Epithelial cell of esophagus (primary cell): ENCODE measurements at regions not wholly inside any gene's neighbourhood (a gene's known extent, or its start where the extent isn't known, plus 50 kb on each side); places are given as distances from the start of the nearest gene placed in this dataset.

ENCODE experiments used
- DNase-seq: peaks from one replicate; pipeline ENCODE4 v3.0.0; 2010; ENCODE audit warnings: low read depth
- H3K4me3 ChIP-seq: 2 replicates; pipeline ENCODE4 v1.5.1; 2011; ENCODE audit warnings: mild to moderate bottlenecking, low read length, control low read depth
- TF ChIP-seq, protein P1 (sequence below): IDR thresholded peaks from 2 replicates; pipeline ENCODE4 v1.5.1; 2011; ENCODE audit warnings: low read depth, mild to moderate bottlenecking, low read length, control low read depth, inconsistent platforms; ENCODE audit not compliant: insufficient read depth; ENCODE audit errors: missing control alignments

GRCh38 chr14:40889126-40889525, 717.5 kb upstream of the LRFN5 start:
- H3K4me3 ChIP-seq = no peak overlapping the region
- TF ChIP-seq, protein P1, sequence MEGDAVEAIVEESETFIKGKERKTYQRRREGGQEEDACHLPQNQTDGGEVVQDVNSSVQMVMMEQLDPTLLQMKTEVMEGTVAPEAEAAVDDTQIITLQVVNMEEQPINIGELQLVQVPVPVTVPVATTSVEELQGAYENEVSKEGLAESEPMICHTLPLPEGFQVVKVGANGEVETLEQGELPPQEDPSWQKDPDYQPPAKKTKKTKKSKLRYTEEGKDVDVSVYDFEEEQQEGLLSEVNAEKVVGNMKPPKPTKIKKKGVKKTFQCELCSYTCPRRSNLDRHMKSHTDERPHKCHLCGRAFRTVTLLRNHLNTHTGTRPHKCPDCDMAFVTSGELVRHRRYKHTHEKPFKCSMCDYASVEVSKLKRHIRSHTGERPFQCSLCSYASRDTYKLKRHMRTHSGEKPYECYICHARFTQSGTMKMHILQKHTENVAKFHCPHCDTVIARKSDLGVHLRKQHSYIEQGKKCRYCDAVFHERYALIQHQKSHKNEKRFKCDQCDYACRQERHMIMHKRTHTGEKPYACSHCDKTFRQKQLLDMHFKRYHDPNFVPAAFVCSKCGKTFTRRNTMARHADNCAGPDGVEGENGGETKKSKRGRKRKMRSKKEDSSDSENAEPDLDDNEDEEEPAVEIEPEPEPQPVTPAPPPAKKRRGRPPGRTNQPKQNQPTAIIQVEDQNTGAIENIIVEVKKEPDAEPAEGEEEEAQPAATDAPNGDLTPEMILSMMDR = no peak
- no peak for DNase-seq

GRCh38 chr14:40887912-40888311, 718.8 kb upstream of the LRFN5 start:
- TF ChIP-seq, protein P1 = no peak
- H3K4me3 ChIP-seq = no peak overlapping the region
- no peak for DNase-seq

DNA sequence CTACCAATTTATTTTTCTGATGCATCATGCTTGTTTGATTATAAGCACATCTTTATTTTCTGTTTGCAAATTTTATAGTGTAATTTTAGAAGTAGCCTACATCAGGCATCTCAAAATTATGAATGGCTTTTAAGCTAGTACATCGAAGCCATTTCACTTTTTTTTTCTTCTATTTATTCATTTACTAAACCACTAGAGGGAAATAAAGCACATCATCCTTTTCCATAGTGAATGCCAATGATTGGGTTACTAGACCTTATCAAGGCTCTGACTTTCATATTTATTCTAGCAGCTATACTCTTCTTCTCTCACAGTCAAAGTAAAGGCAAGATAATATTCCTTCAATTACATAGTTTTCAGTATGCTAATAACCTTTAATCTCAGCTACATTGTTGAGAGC, 736.4 kb upstream of the LRFN5 start:
- DNase-seq = no peak
- no peak overlapping the region for H3K4me3 ChIP-seq
- TF ChIP-seq, protein P1 = no peak

DNA sequence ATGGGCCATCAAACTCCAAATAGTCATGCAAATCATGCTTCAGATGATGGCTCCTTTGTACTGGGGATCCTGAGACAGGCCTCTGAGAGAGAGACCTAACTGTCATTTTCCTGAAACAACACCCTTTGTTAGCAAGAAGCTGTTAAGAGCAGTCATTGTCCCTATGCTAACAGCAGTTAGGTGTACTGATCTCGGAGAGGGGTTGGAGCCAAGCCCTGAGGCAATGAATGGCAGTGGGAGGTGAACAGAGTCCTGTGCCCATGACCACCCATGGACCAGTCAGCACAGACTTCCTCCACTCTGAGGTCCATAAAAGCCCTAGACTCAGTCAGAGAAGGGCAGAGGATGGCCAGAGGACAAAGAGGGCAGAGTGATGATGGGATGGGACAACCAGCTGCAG, 747.6 kb upstream of the LRFN5 start:
- H3K4me3 ChIP-seq = no peak overlapping the region
- DNase-seq = no peak
- TF ChIP-seq, protein P1 = no peak

- H3K4me3 ChIP-seq = no peak overlapping the region
- TF ChIP-seq, protein P1 = no peak
- DNase-seq = no peak
Measured at GRCh38 chr14:40855343-40855742, 751.3 kb upstream of the LRFN5 start.

- TF ChIP-seq, protein P1 = no peak
- H3K4me3 ChIP-seq = no peak overlapping the region
- DNase-seq = no peak
Measured at GRCh38 chr14:40850191-40850590, 756.5 kb upstream of the LRFN5 start.

DNA sequence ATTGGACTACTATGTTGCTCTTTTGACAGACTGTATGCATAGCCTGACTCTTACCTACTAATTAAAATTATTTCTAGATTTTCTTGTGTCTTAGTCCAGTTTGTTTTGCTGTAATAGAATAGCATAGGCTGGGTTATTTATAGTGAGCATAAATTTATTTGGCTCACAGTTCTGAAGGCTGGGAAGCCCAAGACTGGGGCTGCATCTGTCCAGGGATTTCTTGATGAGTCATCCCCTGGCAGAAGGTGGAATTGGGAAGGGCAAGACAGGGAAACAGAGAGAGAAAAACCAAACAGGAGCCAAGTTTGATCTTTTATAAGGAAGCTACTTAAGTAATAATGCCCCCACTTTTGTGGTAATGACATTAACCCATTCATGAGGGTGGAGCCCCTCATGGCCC, 759.2 kb upstream of the LRFN5 start:
- DNase-seq = no peak
- TF ChIP-seq, protein P1 = no peak
- no peak overlapping the region for H3K4me3 ChIP-seq
